Activated naive CD4-positive, alpha-beta T cell treated with anti-CD3 and anti-CD28 coated beads for 36 hours (primary cell): ENCODE measurements at regions not wholly inside any gene's neighbourhood (a gene's known extent, or its start where the extent isn't known, plus 50 kb on each side); places are given as distances from the start of the nearest gene placed in this dataset.
"Not testable (repeated sequence)": the region's sequence is repeated elsewhere in the genome, so short reads cannot be mapped to it uniquely, and the experiment has no call there.

Experiments used
- CTCF ChIA-PET: fragments of 350-600 bp; sonication (Branson Sonifier 250); formaldehyde crosslinking; loops from one replicate; lab custom pipeline; 2021; ENCODE audit warnings: antibody characterized with exemption; lab: Charles Lee
- DNase-seq: peaks from one replicate; pipeline ENCODE4 v3.0.0-alpha.2; 2020
- H3K27ac Mint-ChIP-seq: one replicate; pipeline ENCODE4 v1.8.0; 2021; ENCODE audit warnings: mild to moderate bottlenecking, mixed read lengths
- H3K27me3 Mint-ChIP-seq: one replicate; pipeline ENCODE4 v1.8.0; 2021; ENCODE audit warnings: low read depth, mixed read lengths
- H3K36me3 Mint-ChIP-seq: one replicate; pipeline ENCODE4 v1.8.0; 2021; ENCODE audit warnings: low read depth, mixed read lengths
- H3K4me1 Mint-ChIP-seq: one replicate; pipeline ENCODE4 v1.8.0; 2021; ENCODE audit warnings: low read depth, mixed read lengths
- H3K4me3 Mint-ChIP-seq: one replicate; pipeline ENCODE4 v1.8.0; 2021; ENCODE audit warnings: mild to moderate bottlenecking, moderate library complexity, mixed read lengths
- H3K9me3 Mint-ChIP-seq: one replicate; pipeline ENCODE4 v1.8.0; 2021; ENCODE audit warnings: mixed read lengths
- intact Hi-C: fragments of 100-400 bp; cut with micrococcal nuclease; formaldehyde crosslinking; loops from one replicate; pipeline ENCODE4 v1.15.1; 2023

GRCh38 chr2:221981912-221982470 is 316.8 kb downstream of the PAX3 start:
- CTCF ChIA-PET: no interaction called here
- intact Hi-C loops: no loop called here
- Mint-ChIP-seq H3K27ac (no peak overlapping the region), H3K27me3 (peaks cover 4% of the 10 kb centered on the region), H3K4me3 (no peak overlapping the region), H3K9me3 (peaks cover 2% of the 10 kb centered on the region), H3K4me1 (no peaks in the 10 kb centered on the region), H3K36me3 (no peaks in the 10 kb centered on the region)
- DNase-seq: no peak

- intact Hi-C loops: no loop called here
- Mint-ChIP-seq H3K36me3 (no peaks in the 10 kb centered on the region), H3K4me1 (no peaks in the 10 kb centered on the region), H3K27ac (no peak overlapping the region), H3K27me3 (peaks cover 11% of the 10 kb centered on the region), H3K9me3 (no peaks in the 10 kb centered on the region), H3K4me3 (no peak overlapping the region)
- CTCF ChIA-PET: no interaction called here
- no peak for DNase-seq
These were observed 323.6 kb downstream of the PAX3 start for GRCh38 chr2:221975151-221975550.

GRCh38 chr2:221973902-221974301 is 324.9 kb downstream of the PAX3 start:
- no peak overlapping the region for H3K27ac Mint-ChIP-seq
- CTCF ChIA-PET: no interaction called here
- H3K9me3 Mint-ChIP-seq: no peaks in the 10 kb centered on the region
- peaks cover 11% of the 10 kb centered on the region for H3K27me3 Mint-ChIP-seq
- intact Hi-C loops: no loop called here
- no peak for DNase-seq
- H3K36me3 Mint-ChIP-seq: no peaks in the 10 kb centered on the region
- H3K4me1 Mint-ChIP-seq: no peaks in the 10 kb centered on the region
- no peak overlapping the region for H3K4me3 Mint-ChIP-seq

DNA sequence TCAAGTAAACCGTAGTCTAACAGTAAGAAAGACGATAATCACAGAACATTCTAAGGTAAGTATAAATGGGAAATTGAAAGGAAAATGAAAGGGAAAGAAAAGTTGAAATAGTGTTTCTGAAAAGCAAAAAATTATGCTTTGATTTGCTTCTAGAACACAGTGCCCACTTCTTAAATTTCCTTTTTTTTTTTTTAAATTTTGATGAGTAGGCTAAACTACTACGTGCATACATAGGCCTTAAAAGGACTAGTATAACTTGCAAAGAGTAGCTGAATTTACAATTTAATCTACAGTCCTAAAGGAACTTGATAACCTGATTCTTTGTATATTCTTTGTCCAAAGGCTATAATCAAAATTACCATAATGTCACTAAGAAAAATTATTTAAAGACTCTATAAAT is 325.3 kb downstream of the PAX3 start:
- no peaks in the 10 kb centered on the region for H3K36me3 Mint-ChIP-seq
- H3K27me3 Mint-ChIP-seq: peaks cover 11% of the 10 kb centered on the region
- no peak overlapping the region for H3K4me3 Mint-ChIP-seq
- CTCF ChIA-PET: no interaction called here
- intact Hi-C loops: no loop called here
- no peak overlapping the region for H3K27ac Mint-ChIP-seq
- H3K4me1 Mint-ChIP-seq: no peaks in the 10 kb centered on the region
- DNase-seq: no peak
- H3K9me3 Mint-ChIP-seq: no peaks in the 10 kb centered on the region

DNA sequence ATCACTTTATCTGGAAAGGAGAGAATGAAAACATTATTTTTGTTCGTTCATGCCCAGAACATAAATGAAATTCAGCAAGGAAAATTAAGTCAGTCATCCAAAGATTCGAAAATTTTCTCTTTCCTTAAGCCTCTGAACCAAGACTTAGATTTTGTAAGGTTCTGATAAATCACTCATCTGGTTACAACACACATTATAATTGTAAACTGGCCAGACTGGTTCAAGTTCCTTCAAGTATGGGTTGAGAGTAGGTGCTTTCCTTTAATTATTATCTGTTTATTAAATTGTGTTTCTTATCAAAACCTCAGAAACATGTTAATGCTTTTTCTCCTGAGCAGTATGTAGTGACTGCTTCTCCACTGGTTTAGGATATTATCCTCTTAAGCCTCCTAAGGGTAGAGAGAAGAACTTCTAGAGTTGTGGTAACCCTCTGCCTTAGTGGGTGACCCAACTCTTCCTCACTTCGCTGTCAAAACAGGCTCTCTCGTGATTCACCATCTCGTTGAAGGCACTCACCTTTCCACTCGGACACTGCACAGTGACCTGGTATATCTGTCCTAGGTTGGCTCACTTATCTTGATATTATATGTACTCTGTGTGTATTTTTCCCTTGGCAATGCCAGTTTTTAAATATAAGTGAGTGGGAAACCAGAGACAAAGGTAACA is 325.9 kb downstream of the PAX3 start:
- Mint-ChIP-seq H3K9me3 (no peaks in the 10 kb centered on the region), H3K27me3 (peaks cover 11% of the 10 kb centered on the region), H3K27ac (no peak overlapping the region), H3K4me3 (no peak overlapping the region), H3K36me3 (no peaks in the 10 kb centered on the region), H3K4me1 (no peaks in the 10 kb centered on the region)
- intact Hi-C loops: no loop called here
- DNase-seq: no peak
- CTCF ChIA-PET: no interaction called here

DNA sequence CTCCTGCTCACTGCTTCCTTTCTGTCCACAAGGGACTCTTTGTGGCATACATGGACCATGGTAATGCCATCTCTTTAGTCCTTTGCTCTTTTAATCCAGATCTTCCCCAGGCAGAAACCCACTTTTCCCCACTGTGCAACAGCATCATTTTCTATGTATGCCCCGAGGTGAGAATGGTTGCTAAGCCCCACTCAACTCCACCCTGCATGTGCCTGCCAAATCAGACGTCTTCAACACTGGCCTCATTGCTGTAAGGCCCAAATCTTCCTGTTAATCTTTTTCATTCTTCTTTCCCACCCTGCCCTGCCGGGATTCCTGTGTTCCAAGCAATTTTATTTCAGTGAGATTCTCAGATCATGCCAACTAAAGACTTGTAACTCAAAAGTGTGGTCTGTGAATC is 328.4 kb downstream of the PAX3 start:
- no peak overlapping the region for H3K27ac Mint-ChIP-seq
- CTCF ChIA-PET: no interaction called here

DNA sequence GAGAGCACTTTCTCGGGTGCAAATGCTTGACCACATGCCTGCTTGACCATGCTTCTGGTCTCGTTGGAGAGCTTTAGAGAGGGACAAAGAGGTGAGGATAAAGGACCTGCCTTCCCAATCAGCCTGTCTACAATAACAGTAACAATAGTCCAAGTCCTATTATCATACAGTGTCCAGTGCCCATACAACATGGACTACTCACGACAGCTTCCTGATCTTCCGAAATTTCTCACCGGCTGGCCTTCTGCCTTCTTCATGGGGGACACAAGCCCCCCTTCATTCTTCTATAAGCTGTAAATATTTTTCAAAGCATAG is 329.0 kb downstream of the PAX3 start:
- Mint-ChIP-seq H3K27me3 (peaks cover 5% of the 10 kb centered on the region), H3K9me3 (no peaks in the 10 kb centered on the region), H3K4me3 (no peak overlapping the region), H3K27ac (no peak overlapping the region), H3K4me1 (no peaks in the 10 kb centered on the region), H3K36me3 (no peaks in the 10 kb centered on the region)
- CTCF ChIA-PET: no interaction called here
- no peak for DNase-seq
- intact Hi-C loops: loop anchor here (2.0 to 5.0 kb wide), 2 partner anchors 382 to 397 kb away; partner anchors contain the start of gene EPHA4

More for the DNA sequence above, 328.4 kb downstream of the PAX3 start:
- no peaks in the 10 kb centered on the region for H3K9me3 Mint-ChIP-seq
- no peaks in the 10 kb centered on the region for H3K36me3 Mint-ChIP-seq
- peaks cover 8% of the 10 kb centered on the region for H3K27me3 Mint-ChIP-seq
- H3K4me3 Mint-ChIP-seq: no peak overlapping the region
- H3K4me1 Mint-ChIP-seq: no peaks in the 10 kb centered on the region
- no peak for DNase-seq
- intact Hi-C loops: no loop called here

GRCh38 chr2:221969087-221969829 is 329.5 kb downstream of the PAX3 start:
- Mint-ChIP-seq H3K4me3 (no peak overlapping the region), H3K27ac (no peak overlapping the region), H3K27me3 (peaks cover 3% of the 10 kb centered on the region), H3K36me3 (no peaks in the 10 kb centered on the region), H3K4me1 (no peaks in the 10 kb centered on the region), H3K9me3 (no peaks in the 10 kb centered on the region)
- CTCF ChIA-PET: no interaction called here
- peak; percentile 9 for DNase-seq
- intact Hi-C loops: loop anchor here (2.0 to 5.0 kb wide), 2 partner anchors 382 to 396 kb away; partner anchors contain the start of gene EPHA4

DNA sequence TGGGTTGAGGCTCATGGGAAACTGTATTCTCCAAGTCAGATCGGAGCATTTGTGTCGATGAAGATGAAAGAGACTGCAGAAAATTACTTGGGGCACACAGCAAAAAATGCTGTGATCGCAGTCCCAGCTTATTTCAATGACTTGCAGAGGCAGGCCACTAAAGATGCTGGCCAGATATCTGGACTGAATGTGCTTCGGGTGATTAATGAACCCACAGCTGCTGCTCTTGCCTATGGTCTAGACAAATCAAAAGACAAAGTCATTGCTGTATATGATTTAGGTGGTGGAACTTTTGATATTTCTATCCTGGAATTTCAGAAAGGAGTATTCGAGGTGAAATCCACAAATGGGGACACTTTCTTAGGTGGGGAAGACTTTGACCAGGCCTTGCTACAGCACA is 336.6 kb downstream of the PAX3 start:
- H3K27ac Mint-ChIP-seq: no peak overlapping the region
- no peak overlapping the region for H3K4me3 Mint-ChIP-seq
- H3K36me3 Mint-ChIP-seq: no peaks in the 10 kb centered on the region
- H3K4me1 Mint-ChIP-seq: no peaks in the 10 kb centered on the region
- DNase-seq: no peak
- peaks cover 2% of the 10 kb centered on the region for H3K27me3 Mint-ChIP-seq
- CTCF ChIA-PET: no interaction called here
- peaks cover 2% of the 10 kb centered on the region for H3K9me3 Mint-ChIP-seq
- intact Hi-C loops: no loop called here

DNA sequence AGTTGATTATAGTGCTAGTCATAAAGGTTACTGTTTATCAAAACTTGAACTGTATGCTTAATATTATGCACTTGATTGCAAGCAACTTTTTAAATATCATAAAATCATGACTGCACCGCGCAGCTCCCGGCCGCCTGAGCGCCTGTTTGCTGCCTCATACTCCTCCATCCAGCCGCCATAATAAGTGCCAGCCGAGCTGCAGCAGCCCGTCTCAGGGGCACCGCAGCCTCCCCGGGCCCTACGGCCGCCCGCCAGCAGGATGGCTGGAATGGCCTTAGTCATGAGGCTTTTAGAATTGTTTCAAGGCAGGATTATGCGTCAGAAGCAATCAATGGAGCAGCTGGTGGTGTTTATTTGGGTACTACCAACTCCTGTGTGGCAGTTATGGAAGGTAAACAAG is 337.2 kb downstream of the PAX3 start:
- Mint-ChIP-seq H3K27me3 (peaks cover 2% of the 10 kb centered on the region), H3K36me3 (no peaks in the 10 kb centered on the region), H3K4me3 (no peak overlapping the region), H3K4me1 (no peaks in the 10 kb centered on the region), H3K27ac (no peak overlapping the region), H3K9me3 (peaks cover 2% of the 10 kb centered on the region)
- DNase-seq: no peak
- CTCF ChIA-PET: no interaction called here
- intact Hi-C loops: no loop called here

- DNase-seq: no peak
- Mint-ChIP-seq H3K9me3 (peaks cover 2% of the 10 kb centered on the region), H3K27ac (no peak overlapping the region), H3K36me3 (no peaks in the 10 kb centered on the region), H3K4me1 (no peaks in the 10 kb centered on the region), H3K4me3 (no peak overlapping the region), H3K27me3 (peaks cover 2% of the 10 kb centered on the region)
- intact Hi-C loops: no loop called here
- CTCF ChIA-PET: no interaction called here
These were observed 340.6 kb downstream of the PAX3 start for GRCh38 chr2:221958224-221958623.

DNA sequence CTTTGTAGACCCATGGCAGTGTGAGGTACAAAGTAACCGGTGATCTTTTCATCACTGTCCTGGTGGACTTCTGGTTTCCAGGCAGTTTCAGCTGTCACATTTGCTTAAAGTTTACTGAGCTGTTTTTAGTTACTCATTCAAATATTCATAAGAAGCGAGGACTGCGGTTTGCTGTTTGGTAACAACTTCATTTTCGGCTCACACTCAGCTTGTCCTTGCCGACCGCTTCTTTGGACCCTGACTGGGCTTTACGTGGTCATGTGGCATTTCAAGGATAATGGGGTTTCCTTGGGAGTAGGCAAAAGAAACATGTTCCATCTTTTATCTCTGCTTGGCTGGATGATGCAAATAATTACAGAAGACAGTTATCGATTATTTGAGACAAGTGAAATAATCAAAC is 350.7 kb downstream of the PAX3 start:
- Mint-ChIP-seq H3K4me3 (no peak overlapping the region), H3K27ac (no peak overlapping the region), H3K9me3 (no peaks in the 10 kb centered on the region), H3K27me3 (no peaks in the 10 kb centered on the region), H3K4me1 (no peaks in the 10 kb centered on the region), H3K36me3 (no peaks in the 10 kb centered on the region)
- DNase-seq: no peak
- CTCF ChIA-PET: no interaction called here
- intact Hi-C loops: no loop called here

GRCh38 chr2:221944452-221944851 is 354.3 kb downstream of the PAX3 start:
- H3K4me3 Mint-ChIP-seq, CTCF ChIA-PET, intact Hi-C loops, H3K27me3 Mint-ChIP-seq, H3K9me3 Mint-ChIP-seq, H3K27ac Mint-ChIP-seq, H3K36me3 Mint-ChIP-seq, DNase-seq, H3K4me1 Mint-ChIP-seq: not testable (repeated sequence)
